ENCODE measurements at regions not wholly inside any gene's neighbourhood (a gene's known extent, or its start where the extent isn't known, plus 50 kb on each side); places are given as distances from the start of the nearest gene placed in this dataset.

DNA sequence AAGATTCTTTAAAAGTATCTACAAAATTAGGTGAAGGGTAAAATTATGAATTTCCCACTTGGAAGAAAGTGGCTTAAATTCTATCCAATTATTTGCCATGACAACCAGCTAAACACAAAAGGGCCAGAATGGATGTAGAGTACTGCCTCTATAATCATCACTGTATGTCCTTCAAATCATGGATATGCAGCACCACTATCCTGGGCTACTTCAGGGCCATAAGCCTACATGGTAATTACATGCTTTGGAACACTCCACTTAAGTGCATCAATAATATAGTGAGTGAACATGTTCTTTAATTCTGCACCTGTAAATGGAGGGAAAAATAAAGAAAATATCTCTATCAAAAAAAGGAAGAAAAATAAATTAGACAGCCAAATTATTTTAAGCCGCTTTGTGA, 575.2 kb downstream of the ISL1 start:
- no peak overlapping the region for H3K9ac ChIP-seq (ENCODE audit: control insufficient read depth, insufficient read depth, low read length)
- FAIRE-seq: no peak
- RAD21 ChIA-PET (ENCODE audit: unreplicated experiment): no interaction called here
- H4K20me1 ChIP-seq (ENCODE audit: control insufficient read depth, insufficient read depth): no peaks in the 10 kb centered on the region
- no peaks in the 10 kb centered on the region for H3K4me1 ChIP-seq (ENCODE audit: control insufficient read depth, insufficient read depth, low read length)
- no peak overlapping the region for H3K4me2 ChIP-seq (ENCODE audit: control insufficient read depth, insufficient read depth)
- H3K27ac ChIP-seq (ENCODE audit: control insufficient read depth, insufficient read depth): no peak overlapping the region
- H3K4me3 ChIP-seq: no peak overlapping the region
- SMC1A ChIA-PET (ENCODE audit: uncharacterized antibody, unreplicated experiment): interaction anchor here (1.3 kb wide), 1 partner anchor 39 kb away, joined by 4 read pairs; no protein-coding TSS in a partner anchor
- no peak overlapping the region for H2AFZ ChIP-seq (ENCODE audit: control insufficient read depth, low read depth, low read length)
- no TSS peak for BruUV-seq (replicated peaks)
- H3K27me3 ChIP-seq (replicated peaks in 1 of 2; ENCODE audit: control insufficient read depth in 2 of 2, insufficient read depth in 2 of 2, low read length in 1 of 2): no peaks in the 10 kb centered on the region; a peak in 1 of 4 replicates
- DNase-seq (ENCODE audit: low read depth, low spot score): no peak
- no peaks in the 10 kb centered on the region for H3K79me2 ChIP-seq (ENCODE audit: control insufficient read depth, insufficient read depth, low read length)
- CTCF ChIA-PET: no interaction called here
- in situ Hi-C loops (cut with MboI): no loop called here
- no peaks in the 10 kb centered on the region for H3K36me3 ChIP-seq (ENCODE audit: control insufficient read depth in 2 of 2, insufficient read depth in 2 of 2, low read length in 1 of 2)
- WGBS (ENCODE audit: insufficient coverage, insufficient replicate concordance, low lambda C conversion rate, missing lambda C conversion rate): 57% methylated on average over 1 of the region's 1 CpG
- intact Hi-C loops (cut with micrococcal nuclease; ENCODE audit: unreplicated experiment): no loop called here
- no peak for ATAC-seq
- POLR2A ChIA-PET: no interaction called here
- H3K9me3 ChIP-seq (replicated peaks; ENCODE audit: control insufficient read depth, insufficient read depth, low read length): no peaks in the 10 kb centered on the region
- no peak for TF ChIP-seq GATAD2B (conservative IDR thresholded peaks at IDR 0.05; ENCODE audit: low read depth)
- TF ChIP-seq, protein P1, sequence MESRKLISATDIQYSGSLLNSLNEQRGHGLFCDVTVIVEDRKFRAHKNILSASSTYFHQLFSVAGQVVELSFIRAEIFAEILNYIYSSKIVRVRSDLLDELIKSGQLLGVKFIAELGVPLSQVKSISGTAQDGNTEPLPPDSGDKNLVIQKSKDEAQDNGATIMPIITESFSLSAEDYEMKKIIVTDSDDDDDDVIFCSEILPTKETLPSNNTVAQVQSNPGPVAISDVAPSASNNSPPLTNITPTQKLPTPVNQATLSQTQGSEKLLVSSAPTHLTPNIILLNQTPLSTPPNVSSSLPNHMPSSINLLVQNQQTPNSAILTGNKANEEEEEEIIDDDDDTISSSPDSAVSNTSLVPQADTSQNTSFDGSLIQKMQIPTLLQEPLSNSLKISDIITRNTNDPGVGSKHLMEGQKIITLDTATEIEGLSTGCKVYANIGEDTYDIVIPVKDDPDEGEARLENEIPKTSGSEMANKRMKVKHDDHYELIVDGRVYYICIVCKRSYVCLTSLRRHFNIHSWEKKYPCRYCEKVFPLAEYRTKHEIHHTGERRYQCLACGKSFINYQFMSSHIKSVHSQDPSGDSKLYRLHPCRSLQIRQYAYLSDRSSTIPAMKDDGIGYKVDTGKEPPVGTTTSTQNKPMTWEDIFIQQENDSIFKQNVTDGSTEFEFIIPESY (IDR thresholded peaks at IDR 0.05): no peak
- TF ChIP-seq ATF7 (IDR thresholded peaks at IDR 0.05; ENCODE audit: low read depth): no peak
- TF ChIP-seq, protein P2, sequence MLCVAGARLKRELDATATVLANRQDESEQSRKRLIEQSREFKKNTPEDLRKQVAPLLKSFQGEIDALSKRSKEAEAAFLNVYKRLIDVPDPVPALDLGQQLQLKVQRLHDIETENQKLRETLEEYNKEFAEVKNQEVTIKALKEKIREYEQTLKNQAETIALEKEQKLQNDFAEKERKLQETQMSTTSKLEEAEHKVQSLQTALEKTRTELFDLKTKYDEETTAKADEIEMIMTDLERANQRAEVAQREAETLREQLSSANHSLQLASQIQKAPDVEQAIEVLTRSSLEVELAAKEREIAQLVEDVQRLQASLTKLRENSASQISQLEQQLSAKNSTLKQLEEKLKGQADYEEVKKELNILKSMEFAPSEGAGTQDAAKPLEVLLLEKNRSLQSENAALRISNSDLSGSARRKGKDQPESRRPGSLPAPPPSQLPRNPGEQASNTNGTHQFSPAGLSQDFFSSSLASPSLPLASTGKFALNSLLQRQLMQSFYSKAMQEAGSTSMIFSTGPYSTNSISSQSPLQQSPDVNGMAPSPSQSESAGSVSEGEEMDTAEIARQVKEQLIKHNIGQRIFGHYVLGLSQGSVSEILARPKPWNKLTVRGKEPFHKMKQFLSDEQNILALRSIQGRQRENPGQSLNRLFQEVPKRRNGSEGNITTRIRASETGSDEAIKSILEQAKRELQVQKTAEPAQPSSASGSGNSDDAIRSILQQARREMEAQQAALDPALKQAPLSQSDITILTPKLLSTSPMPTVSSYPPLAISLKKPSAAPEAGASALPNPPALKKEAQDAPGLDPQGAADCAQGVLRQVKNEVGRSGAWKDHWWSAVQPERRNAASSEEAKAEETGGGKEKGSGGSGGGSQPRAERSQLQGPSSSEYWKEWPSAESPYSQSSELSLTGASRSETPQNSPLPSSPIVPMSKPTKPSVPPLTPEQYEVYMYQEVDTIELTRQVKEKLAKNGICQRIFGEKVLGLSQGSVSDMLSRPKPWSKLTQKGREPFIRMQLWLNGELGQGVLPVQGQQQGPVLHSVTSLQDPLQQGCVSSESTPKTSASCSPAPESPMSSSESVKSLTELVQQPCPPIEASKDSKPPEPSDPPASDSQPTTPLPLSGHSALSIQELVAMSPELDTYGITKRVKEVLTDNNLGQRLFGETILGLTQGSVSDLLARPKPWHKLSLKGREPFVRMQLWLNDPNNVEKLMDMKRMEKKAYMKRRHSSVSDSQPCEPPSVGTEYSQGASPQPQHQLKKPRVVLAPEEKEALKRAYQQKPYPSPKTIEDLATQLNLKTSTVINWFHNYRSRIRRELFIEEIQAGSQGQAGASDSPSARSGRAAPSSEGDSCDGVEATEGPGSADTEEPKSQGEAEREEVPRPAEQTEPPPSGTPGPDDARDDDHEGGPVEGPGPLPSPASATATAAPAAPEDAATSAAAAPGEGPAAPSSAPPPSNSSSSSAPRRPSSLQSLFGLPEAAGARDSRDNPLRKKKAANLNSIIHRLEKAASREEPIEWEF (IDR thresholded peaks at IDR 0.05; ENCODE audit: insufficient replicate concordance, low read depth, low read length): no peak
- TF ChIP-seq, protein P3, sequence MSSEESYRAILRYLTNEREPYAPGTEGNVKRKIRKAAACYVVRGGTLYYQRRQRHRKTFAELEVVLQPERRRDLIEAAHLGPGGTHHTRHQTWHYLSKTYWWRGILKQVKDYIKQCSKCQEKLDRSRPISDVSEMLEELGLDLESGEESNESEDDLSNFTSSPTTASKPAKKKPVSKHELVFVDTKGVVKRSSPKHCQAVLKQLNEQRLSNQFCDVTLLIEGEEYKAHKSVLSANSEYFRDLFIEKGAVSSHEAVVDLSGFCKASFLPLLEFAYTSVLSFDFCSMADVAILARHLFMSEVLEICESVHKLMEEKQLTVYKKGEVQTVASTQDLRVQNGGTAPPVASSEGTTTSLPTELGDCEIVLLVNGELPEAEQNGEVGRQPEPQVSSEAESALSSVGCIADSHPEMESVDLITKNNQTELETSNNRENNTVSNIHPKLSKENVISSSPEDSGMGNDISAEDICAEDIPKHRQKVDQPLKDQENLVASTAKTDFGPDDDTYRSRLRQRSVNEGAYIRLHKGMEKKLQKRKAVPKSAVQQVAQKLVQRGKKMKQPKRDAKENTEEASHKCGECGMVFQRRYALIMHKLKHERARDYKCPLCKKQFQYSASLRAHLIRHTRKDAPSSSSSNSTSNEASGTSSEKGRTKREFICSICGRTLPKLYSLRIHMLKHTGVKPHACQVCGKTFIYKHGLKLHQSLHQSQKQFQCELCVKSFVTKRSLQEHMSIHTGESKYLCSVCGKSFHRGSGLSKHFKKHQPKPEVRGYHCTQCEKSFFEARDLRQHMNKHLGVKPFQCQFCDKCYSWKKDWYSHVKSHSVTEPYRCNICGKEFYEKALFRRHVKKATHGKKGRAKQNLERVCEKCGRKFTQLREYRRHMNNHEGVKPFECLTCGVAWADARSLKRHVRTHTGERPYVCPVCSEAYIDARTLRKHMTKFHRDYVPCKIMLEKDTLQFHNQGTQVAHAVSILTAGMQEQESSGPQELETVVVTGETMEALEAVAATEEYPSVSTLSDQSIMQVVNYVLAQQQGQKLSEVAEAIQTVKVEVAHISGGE (CRISPR knock-in tag; IDR thresholded peaks at IDR 0.05): no peak
- TF ChIP-seq NFYB (IDR thresholded peaks at IDR 0.05; ENCODE audit: insufficient read depth, low read depth, low read length): no peak
- no peak for TF ChIP-seq FOS (IDR thresholded peaks at IDR 0.05; ENCODE audit: borderline replicate concordance, extremely low read depth, insufficient read length)
- no peak for TF ChIP-seq SRF (IDR thresholded peaks at IDR 0.05; ENCODE audit: low read depth in 2 of 2, low read length in 2 of 2)
- TF ChIP-seq POU2F2 (IDR thresholded peaks at IDR 0.05; ENCODE audit: borderline replicate concordance, low read depth, low read length): no peak
- no peak for TF ChIP-seq ZSCAN29 (IDR thresholded peaks at IDR 0.05)
- TF ChIP-seq HDAC6 (IDR thresholded peaks at IDR 0.05; ENCODE audit: unreplicated experiment): no peak

Measured in GM12878 (cell line).